HepG2 (cell line): ENCODE measurements at regions not wholly inside any gene's neighbourhood (a gene's known extent, or its start where the extent isn't known, plus 50 kb on each side); places are given as distances from the start of the nearest gene placed in this dataset.

ENCODE experiments used
- ATAC-seq: fragments of 200-7000 bp; cut with Tn5 transposase; 3 replicates; pipeline ENCODE4 v1.9.1; 2020; ENCODE audit warnings: mild to moderate bottlenecking, moderate library complexity
- BruUV-seq: library from RNA; stranded (reverse); fragments of 400-500 nt; replicated peaks from 2 replicates; lab custom pipeline; 2021; lab: Mats Ljungman, UMichigan
- CTCF ChIA-PET: fragments of 300-600 bp; formaldehyde crosslinking; extraction: SDS; loops from one replicate; lab custom pipeline; 2021; ENCODE audit warnings: low total read pairs, inconsistent platforms, low intra/inter-chr PET ratio; lab: Yijun Ruan, JAX
- POLR2A ChIA-PET: fragments of 350-600 bp; sonication (Branson Sonifier 250); formaldehyde crosslinking; loops from one replicate; lab custom pipeline; 2020; ENCODE audit warnings: antibody characterized with exemption, inconsistent platforms; lab: Yijun Ruan, JAX
- DNase-seq: peaks from one replicate; pipeline ENCODE4 v3.0.0-alpha.2; 2015; ENCODE audit warnings: low spot score
- FAIRE-seq: peaks from 3 replicates; lab custom pipeline; 2011; peaks lifted over from hg19 to GRCh38; lab: Jason Lieb, UNC
- H2AFZ ChIP-seq: one replicate; pipeline ENCODE4 v1.6.1; 2011; ENCODE audit warnings: low read length, inconsistent platforms
- H3K27ac ChIP-seq: fragments of 300-600 bp; 3 replicates; pipeline ENCODE4 v1.8.0; 2011; ENCODE audit warnings: mixed run types, mild to moderate bottlenecking, mixed read lengths, low read length, inconsistent platforms; ENCODE audit not compliant: insufficient read depth; ENCODE audit errors: extremely low read length
- H3K27me3 ChIP-seq, 2 experiments: fragments of 200-600 bp in 1 of 2; 2 replicates in 1 of 2; 3 replicates in 1 of 2; pipeline versions ENCODE4 v1.6.0 to v1.8.0; 2011; ENCODE audit warnings: low read length in 2 of 2, mild to moderate bottlenecking in 2 of 2, moderate library complexity in 2 of 2, inconsistent platforms in 1 of 2; ENCODE audit not compliant: insufficient read depth in 2 of 2, control insufficient read depth in 1 of 2
- H3K36me3 ChIP-seq, 2 experiments: fragments of 200-600 bp in 1 of 2; replicated peaks in 1 of 2; 2 replicates in 1 of 2; 3 replicates in 1 of 2; pipeline versions ENCODE4 v1.5.1 to v1.8.0; 2011; ENCODE audit warnings: low read length in 2 of 2, inconsistent platforms in 1 of 2; ENCODE audit not compliant: insufficient read depth in 2 of 2, control insufficient read depth in 1 of 2
- H3K4me1 ChIP-seq: 2 replicates; pipeline ENCODE4 v1.5.1; 2012; ENCODE audit warnings: low read length, inconsistent platforms; ENCODE audit not compliant: insufficient read depth
- H3K4me2 ChIP-seq: 2 replicates; pipeline ENCODE4 v1.6.0; 2011; ENCODE audit warnings: low read depth, low read length, inconsistent platforms
- H3K4me3 ChIP-seq, 3 experiments: fragments of 200-600 bp in 1 of 3; sonication (generic), shearing (Covaris generic) in 1 of 3; replicated peaks in 1 of 3; 2 replicates each; pipeline ENCODE4 v1.5.1; 2011 to 2016; ENCODE audit warnings: low read length in 3 of 3, inconsistent platforms in 2 of 3, low read depth in 2 of 3, mild to moderate bottlenecking in 2 of 3, control low read depth in 1 of 3, mixed read lengths in 1 of 3; ENCODE audit not compliant: insufficient read depth in 1 of 3
- H3K79me2 ChIP-seq: one replicate; pipeline ENCODE4 v1.6.1; 2011; ENCODE audit warnings: low read length, inconsistent platforms; ENCODE audit not compliant: insufficient read depth
- H3K9ac ChIP-seq: 2 replicates; pipeline ENCODE4 v1.6.0; 2011; ENCODE audit warnings: mild to moderate bottlenecking, low read depth, low read length, inconsistent platforms; ENCODE audit not compliant: insufficient read depth
- H3K9me3 ChIP-seq: 2 replicates; pipeline ENCODE4 v1.5.1; 2012; ENCODE audit warnings: mild to moderate bottlenecking, low read length
- H4K20me1 ChIP-seq: 2 replicates; pipeline ENCODE4 v1.6.0; 2011; ENCODE audit warnings: inconsistent platforms, mild to moderate bottlenecking, low read length, moderate library complexity; ENCODE audit not compliant: insufficient read depth
- AHR ChIP-seq: IDR thresholded peaks from 2 replicates; pipeline ENCODE4 v1.6.1; 2018; ENCODE audit warnings: missing genetic modification reagents, missing compliant biosample characterization
- CBX2 ChIP-seq, 2 experiments: fragments of 200-600 bp in 1 of 2; sonication (generic); formaldehyde crosslinking in 1 of 2; IDR thresholded peaks; 2 replicates each; pipeline versions ENCODE4 v1.7.0 to v1.8.1; 2018 to 2022; ENCODE audit warnings: low read depth in 2 of 2, low read length in 1 of 2, mild to moderate bottlenecking in 1 of 2, missing genetic modification reagents in 1 of 2
- GPN1 ChIP-seq: sonication (generic); formaldehyde crosslinking; IDR thresholded peaks from 2 replicates; pipeline ENCODE4 v1.5.1; 2020; ENCODE audit warnings: missing genetic modification reagents, borderline replicate concordance
- MAFF ChIP-seq: IDR thresholded peaks from 2 replicates; pipeline ENCODE4 v1.6.1; 2011; ENCODE audit warnings: low read depth, low read length, improper control_type of control experiment
- MAFK ChIP-seq, 2 experiments: IDR thresholded peaks in 1 of 2; conservative IDR thresholded peaks in 1 of 2; 2 replicates each; pipeline ENCODE4 v1.6.1; 2011; ENCODE audit warnings: improper control_type of control experiment in 2 of 2, low read length in 2 of 2
- POGZ ChIP-seq: sonication (generic); formaldehyde crosslinking; IDR thresholded peaks from 2 replicates; pipeline ENCODE4 v1.4.0; 2020; ENCODE audit warnings: mild to moderate bottlenecking, missing genetic modification reagents
- ZNF20 ChIP-seq: sonication (generic); formaldehyde crosslinking; IDR thresholded peaks from 2 replicates; pipeline ENCODE4 v1.4.0; 2020; ENCODE audit warnings: mild to moderate bottlenecking, moderate library complexity, missing genetic modification reagents
- ZNF333 ChIP-seq: sonication (generic); formaldehyde crosslinking; IDR thresholded peaks from 2 replicates; pipeline ENCODE4 v1.4.0; 2020; ENCODE audit warnings: mild to moderate bottlenecking, missing genetic modification reagents, borderline replicate concordance
- ZNF562 ChIP-seq: sonication (generic); formaldehyde crosslinking; IDR thresholded peaks from 2 replicates; pipeline ENCODE4 v1.8.0; 2022; ENCODE audit warnings: missing genetic modification reagents, borderline replicate concordance
- ZSCAN31 ChIP-seq: sonication (generic); formaldehyde crosslinking; IDR thresholded peaks from 2 replicates; pipeline ENCODE4 v1.5.0; 2020; ENCODE audit warnings: low read depth, mild to moderate bottlenecking, missing genetic modification reagents
- WGBS: methylation state at CpG from one replicate; pipeline ENCODE4 v1.1.6; 2017; ENCODE audit warnings: low lambda C conversion rate; 5-methylcytosine and 5-hydroxymethylcytosine counted together
- in situ Hi-C: cut with HindIII; loops from 2 replicates; pipeline ENCODE4 v1.10.0; 2017; ENCODE audit warnings: low pct_unique_long_range_greater_than_20kb; ENCODE audit not compliant: extremely low pct_ligation_motif_present
- intact Hi-C: fragments of 100-400 bp; cut with micrococcal nuclease; formaldehyde crosslinking; loops from one replicate; pipeline ENCODE4 v1.10.0; 2022; ENCODE audit not compliant: unreplicated experiment
- TF ChIP-seq, protein P1 (sequence below): sonication (generic); formaldehyde crosslinking; IDR thresholded peaks from 2 replicates; pipeline ENCODE4 v1.5.0; 2020; ENCODE audit warnings: missing genetic modification reagents, mild to moderate bottlenecking, borderline replicate concordance
- TF ChIP-seq, protein P2 (sequence below), 2 experiments: sonication (generic) in 1 of 2; formaldehyde crosslinking in 1 of 2; IDR thresholded peaks; 2 replicates each; pipeline versions ENCODE4 v1.4.0 to v1.6.1; 2016 to 2020; ENCODE audit warnings: borderline replicate concordance in 1 of 2, low read depth in 1 of 2, mild to moderate bottlenecking in 1 of 2, missing genetic modification reagents in 1 of 2

DNA sequence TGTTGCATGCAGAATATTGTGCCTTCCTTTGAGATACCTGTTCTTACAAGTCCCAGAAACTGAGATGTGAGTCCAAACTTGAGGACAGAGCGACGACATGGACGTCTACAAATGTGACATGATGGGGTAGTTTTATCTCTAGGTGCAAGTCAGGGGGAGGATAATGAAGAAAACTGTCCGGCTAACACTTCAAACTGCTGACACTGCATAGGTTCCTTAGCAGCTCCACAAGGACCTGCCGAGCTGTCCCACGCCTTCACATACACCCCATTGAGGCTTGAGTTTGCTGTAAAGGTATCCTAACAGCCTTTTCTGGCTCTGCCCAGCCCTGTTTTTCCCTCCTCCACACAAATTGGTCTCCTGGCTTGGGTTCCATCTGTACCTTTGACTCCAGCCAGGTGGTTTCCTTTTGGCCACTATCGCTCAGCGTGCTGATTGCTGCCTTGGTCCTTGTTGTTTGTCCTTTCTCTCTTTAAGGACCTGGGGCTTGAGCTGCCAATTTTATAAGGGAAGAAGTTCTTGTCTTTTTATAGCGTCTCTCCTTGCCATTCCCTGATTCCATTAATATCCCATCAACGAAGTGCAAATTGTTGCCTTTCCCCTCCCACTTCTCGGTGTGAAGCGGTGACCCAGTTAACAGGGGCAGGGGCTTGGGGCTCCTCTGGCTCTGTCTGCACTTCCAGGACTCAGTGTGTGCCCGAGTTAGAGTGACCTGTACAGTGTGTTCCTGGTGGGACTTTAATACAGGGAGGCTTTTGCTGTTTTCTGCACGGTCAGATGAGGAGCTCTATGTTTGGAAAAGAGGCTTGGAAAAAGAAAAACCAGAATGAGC, 100.3 kb downstream of the PCSK1 start:
- intact Hi-C loops: loop anchor here (5.0 to 10.0 kb wide), 2 partner anchors 35 to 438 kb away; no protein-coding TSS in a partner anchor
- H3K4me3 ChIP-seq: no peak overlapping the region
- ATAC-seq (no peak), DNase-seq (no peak), FAIRE-seq (no peak)
- no peak overlapping the region for H3K27ac ChIP-seq
- H3K4me2 ChIP-seq: no peak overlapping the region
- ChIA-PET POLR2A (no interaction called here), CTCF (no interaction called here)
- no peaks in the 10 kb centered on the region for H3K36me3 ChIP-seq
- H3K9me3 ChIP-seq: no peaks in the 10 kb centered on the region
- no peaks in the 10 kb centered on the region for H3K27me3 ChIP-seq
- H2AFZ ChIP-seq: no peak overlapping the region
- TF ChIP-seq MAFF (peak; percentile 72), ZNF20 (no peak), ZNF562 (no peak), ZSCAN31 (CRISPR knock-in tag) (no peak), ZNF333 (CRISPR knock-in tag) (no peak), MAFK (conservative IDR thresholded peaks at IDR 0.05 in 1 of 2, IDR thresholded peaks at IDR 0.05 in 1 of 2; ENCODE audit: low read length in 2 of 2) (peak; percentile 72 to 82), POGZ (CRISPR knock-in tag) (no peak), CBX2 (IDR thresholded peaks at IDR 0.05; ENCODE audit: low read depth, low read length) (no peak), CBX2 (CRISPR knock-in tag; IDR thresholded peaks at IDR 0.05; ENCODE audit: low read depth) (no peak), AHR (no peak), GPN1 (CRISPR knock-in tag) (no peak)
- TF ChIP-seq, protein P1, sequence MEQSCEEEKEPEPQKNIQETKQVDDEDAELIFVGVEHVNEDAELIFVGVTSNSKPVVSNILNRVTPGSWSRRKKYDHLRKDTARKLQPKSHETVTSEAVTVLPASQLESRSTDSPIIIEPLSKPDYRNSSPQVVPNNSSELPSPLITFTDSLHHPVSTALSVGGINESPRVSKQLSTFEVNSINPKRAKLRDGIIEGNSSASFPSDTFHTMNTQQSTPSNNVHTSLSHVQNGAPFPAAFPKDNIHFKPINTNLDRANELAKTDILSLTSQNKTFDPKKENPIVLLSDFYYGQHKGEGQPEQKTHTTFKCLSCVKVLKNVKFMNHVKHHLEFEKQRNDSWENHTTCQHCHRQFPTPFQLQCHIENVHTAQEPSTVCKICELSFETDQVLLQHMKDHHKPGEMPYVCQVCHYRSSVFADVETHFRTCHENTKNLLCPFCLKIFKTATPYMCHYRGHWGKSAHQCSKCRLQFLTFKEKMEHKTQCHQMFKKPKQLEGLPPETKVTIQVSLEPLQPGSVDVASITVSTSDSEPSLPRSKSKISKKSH (CRISPR knock-in tag): no peak
- TF ChIP-seq, protein P2, sequence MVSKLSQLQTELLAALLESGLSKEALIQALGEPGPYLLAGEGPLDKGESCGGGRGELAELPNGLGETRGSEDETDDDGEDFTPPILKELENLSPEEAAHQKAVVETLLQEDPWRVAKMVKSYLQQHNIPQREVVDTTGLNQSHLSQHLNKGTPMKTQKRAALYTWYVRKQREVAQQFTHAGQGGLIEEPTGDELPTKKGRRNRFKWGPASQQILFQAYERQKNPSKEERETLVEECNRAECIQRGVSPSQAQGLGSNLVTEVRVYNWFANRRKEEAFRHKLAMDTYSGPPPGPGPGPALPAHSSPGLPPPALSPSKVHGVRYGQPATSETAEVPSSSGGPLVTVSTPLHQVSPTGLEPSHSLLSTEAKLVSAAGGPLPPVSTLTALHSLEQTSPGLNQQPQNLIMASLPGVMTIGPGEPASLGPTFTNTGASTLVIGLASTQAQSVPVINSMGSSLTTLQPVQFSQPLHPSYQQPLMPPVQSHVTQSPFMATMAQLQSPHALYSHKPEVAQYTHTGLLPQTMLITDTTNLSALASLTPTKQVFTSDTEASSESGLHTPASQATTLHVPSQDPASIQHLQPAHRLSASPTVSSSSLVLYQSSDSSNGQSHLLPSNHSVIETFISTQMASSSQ (IDR thresholded peaks at IDR 0.05; ENCODE audit: low read depth): no peak
- TF ChIP-seq, protein P2 (CRISPR knock-in tag; IDR thresholded peaks at IDR 0.05; ENCODE audit: borderline replicate concordance): no peak
- 97% methylated on average over 14 of the region's 14 CpGs for WGBS
- no peaks in the 10 kb centered on the region for H3K79me2 ChIP-seq
- in situ Hi-C loops: loop anchor here (10.0 to 25.0 kb wide), 2 partner anchors 368 to 695 kb away; partner anchors contain the start of genes ELL2 and RFESD
- no TSS peak for BruUV-seq
- no peaks in the 10 kb centered on the region for H4K20me1 ChIP-seq
- peaks cover 58% of the 10 kb centered on the region for H3K4me1 ChIP-seq
- no peak overlapping the region for H3K9ac ChIP-seq
